ENCODE measurements at regions not wholly inside any gene's neighbourhood (a gene's known extent, or its start where the extent isn't known, plus 50 kb on each side); places are given as distances from the start of the nearest gene placed in this dataset.

GRCh38 chr3:150341891-150342290 lies 66.2 kb upstream of the TSC22D2 start:
- Histone ChIP-seq H3K27me3 (ENCODE audit: control insufficient read depth, insufficient read depth, low read length) (no peaks in the 10 kb centered on the region), H3K9me1 (ENCODE audit: insufficient read depth, low read length) (no peaks in the 10 kb centered on the region), H2AK5ac (ENCODE audit: low read depth, low read length) (no peak overlapping the region), H3K79me1 (ENCODE audit: low read depth in 1 of 2, low read length in 2 of 2) (no peaks in the 10 kb centered on the region), H4K8ac (ENCODE audit: low read depth in 2 of 2, low read length in 2 of 2) (no peak overlapping the region), H3K4me2 (ENCODE audit: low read depth, low read length) (no peak overlapping the region), H2BK20ac (ENCODE audit: low read depth, low read length) (no peak overlapping the region), H3K4ac (ENCODE audit: low read depth, low read length) (no peak overlapping the region), H4K20me1 (ENCODE audit: insufficient read depth, low read length) (no peaks in the 10 kb centered on the region), H3K9ac (ENCODE audit: low read depth, low read length) (no peak overlapping the region), H3K23ac (ENCODE audit: low read depth, low read length) (no peak overlapping the region), H4K5ac (ENCODE audit: low read depth, low read length) (no peak overlapping the region), H2AFZ (replicated peaks; ENCODE audit: low read length, poor library complexity) (no peak overlapping the region), H3K4me1 (ENCODE audit: control insufficient read depth, insufficient read depth, low read length) (peaks cover under 1% of the 10 kb centered on the region; the same call in 1 of the 2 replicates), H3K4me3 (ENCODE audit: insufficient read depth, low read depth, low read length) (no peak overlapping the region), H2AK9ac (replicated peaks; ENCODE audit: low read depth, low read length, poor library complexity) (no peak overlapping the region), H3K18ac (ENCODE audit: low read depth, low read length) (no peak overlapping the region), H2BK120ac (ENCODE audit: low read depth, low read length) (no peak overlapping the region), H3K14ac (replicated peaks; ENCODE audit: low read depth, low read length) (no peak overlapping the region), H3K36me3 (ENCODE audit: control insufficient read depth, insufficient read depth, low read length) (no peaks in the 10 kb centered on the region), H3K9me3 (ENCODE audit: control insufficient read depth, insufficient read depth, low read length) (no peaks in the 10 kb centered on the region; the same call in 1 of the 2 replicates), H2BK15ac (ENCODE audit: low read depth, low read length) (no peak overlapping the region), H3K56ac (ENCODE audit: extremely low read depth, insufficient read depth, low read length) (no peak overlapping the region), H2BK5ac (ENCODE audit: low read depth, low read length, poor library complexity, severe bottlenecking) (no peak overlapping the region), H4K91ac (ENCODE audit: insufficient read depth, low read depth, low read length) (no peak overlapping the region), H3K27ac (ENCODE audit: insufficient read depth, low read length) (no peak overlapping the region)
- DNase-seq (no peak), ATAC-seq (ENCODE audit: low read depth) (no peak)
- in situ Hi-C loops (cut with MboI; ENCODE audit: low sequenced_read_pairs), result no loop called here
- no TSS peak for BruUV-seq (replicated peaks)
- no peak for TF ChIP-seq BHLHE40 (IDR thresholded peaks at IDR 0.05; ENCODE audit: low read depth, low read length)
- TF ChIP-seq CHD1 (IDR thresholded peaks at IDR 0.05; ENCODE audit: low read depth, low read length), result no peak
- TF ChIP-seq RCOR1 (IDR thresholded peaks at IDR 0.05; ENCODE audit: insufficient replicate concordance, low read length), result no peak
- no peak for TF ChIP-seq MXI1 (IDR thresholded peaks at IDR 0.05; ENCODE audit: borderline replicate concordance, low read depth, low read length)
- no peak for TF ChIP-seq POLR2A (IDR thresholded peaks at IDR 0.05; ENCODE audit: low read depth, low read length)
- TF ChIP-seq SMC3 (IDR thresholded peaks at IDR 0.05; ENCODE audit: low read depth, low read length), result no peak
- TF ChIP-seq MAFK (IDR thresholded peaks at IDR 0.05; ENCODE audit: low read depth, low read length), result no peak
- no peak for TF ChIP-seq CTCF (conservative IDR thresholded peaks at IDR 0.05; ENCODE audit: low read depth, low read length)
- no peak for TF ChIP-seq FOS (IDR thresholded peaks at IDR 0.05; ENCODE audit: low read depth, low read length)
- no peak for TF ChIP-seq MAZ (IDR thresholded peaks at IDR 0.05; ENCODE audit: borderline replicate concordance, low read depth, low read length)
- TF ChIP-seq USF2 (IDR thresholded peaks at IDR 0.05; ENCODE audit: low read depth, low read length), result no peak
- no peak for TF ChIP-seq RAD21 (IDR thresholded peaks at IDR 0.05; ENCODE audit: low read length)
- TF ChIP-seq CEBPB (IDR thresholded peaks at IDR 0.05; ENCODE audit: low read depth, low read length), result no peak
- no peak for TF ChIP-seq ELK1 (IDR thresholded peaks at IDR 0.05; ENCODE audit: borderline replicate concordance, low read depth, low read length)
- TF ChIP-seq NFE2L2 (IDR thresholded peaks at IDR 0.05; ENCODE audit: low read depth, low read length), result no peak
- no peak for TF ChIP-seq RFX5 (IDR thresholded peaks at IDR 0.05; ENCODE audit: low read depth, low read length)
- ChIA-PET CTCF (no interaction called here), POLR2A (ENCODE audit: unreplicated experiment) (no interaction called here)
- dilution Hi-C loops (cut with HindIII; ENCODE audit: low sequenced_read_pairs, unreplicated experiment), result no loop called here
- WGBS, 2 experiments (ENCODE audit: extremely low coverage in 2 of 2, insufficient read length in 1 of 2), result no CpG with 5 or more reads among the region's 3 CpGs
- intact Hi-C loops (cut with micrococcal nuclease), result no loop called here

Measured in IMR-90 (cell line).